Heart left ventricle (tissue), 16 donors: ENCODE measurements at regions not wholly inside any gene's neighbourhood (a gene's known extent, or its start where the extent isn't known, plus 50 kb on each side); places are given as distances from the start of the nearest gene placed in this dataset.

ENCODE experiments used
- ATAC-seq, 4 donors: fragments of 200-7000 bp; cut with Tn5 transposase; one replicate each; pipeline ENCODE4 v1.9.1; 2020 to 2022; ENCODE audit warnings: moderate library complexity in 4 of 4, mild to moderate bottlenecking in 3 of 4, moderate number of reproducible peaks in 1 of 4
- DNase-seq, 5 donors: peaks; one replicate each; pipeline ENCODE4 v3.0.0-alpha.2; 2020
- H3K27ac ChIP-seq, 12 donors: fragments of 200-600 bp; sonication (generic) in 4 of 12; one replicate each; pipeline versions ENCODE4 v1.5.0 to v1.8.0; 2016 to 2022; ENCODE audit warnings: mild to moderate bottlenecking in 2 of 12
- H3K27me3 ChIP-seq, 9 donors: fragments of 200-600 bp; sonication (generic) in 2 of 9; one replicate each; pipeline versions ENCODE4 v1.5.1 to v1.8.0; 2016 to 2022; ENCODE audit warnings: mild to moderate bottlenecking in 3 of 9
- H3K36me3 ChIP-seq, 9 donors: fragments of 200-600 bp; sonication (generic) in 2 of 9; one replicate each; pipeline versions ENCODE4 v1.5.0 to v1.8.0; 2018 to 2022; ENCODE audit warnings: mild to moderate bottlenecking in 2 of 9
- H3K4me1 ChIP-seq, 12 donors: fragments of 200-600 bp; sonication (generic) in 4 of 12; one replicate each; pipeline versions ENCODE4 v1.5.0 to v1.8.0; 2016 to 2022; ENCODE audit warnings: mild to moderate bottlenecking in 3 of 12
- H3K4me3 ChIP-seq, 12 donors: fragments of 200-600 bp; sonication (generic) in 4 of 12; one replicate each; pipeline versions ENCODE4 v1.5.0 to v1.8.0; 2017 to 2022; ENCODE audit warnings: mild to moderate bottlenecking in 9 of 12, moderate library complexity in 4 of 12
- H3K9me3 ChIP-seq, 12 donors: fragments of 200-600 bp; sonication (generic) in 4 of 12; one replicate each; pipeline versions ENCODE4 v1.5.0 to v1.8.0; 2016 to 2022; ENCODE audit warnings: mild to moderate bottlenecking in 1 of 12
- CTCF ChIP-seq, 12 donors: fragments of 200-600 bp; sonication (generic) in 4 of 12; IDR thresholded peaks; one replicate each; pipeline versions ENCODE4 v1.5.0 to v1.8.0; 2018 to 2022; ENCODE audit warnings: antibody characterized with exemption in 12 of 12, mild to moderate bottlenecking in 5 of 12
- POLR2A ChIP-seq, 2 donors: fragments of 450-650 bp; IDR thresholded peaks; one replicate each; pipeline ENCODE4 v1.6.1; 2017; ENCODE audit warnings: antibody characterized with exemption in 2 of 2, mild to moderate bottlenecking in 2 of 2, moderate library complexity in 2 of 2
- WGBS, 4 donors: extraction: QIAGEN DNeasy Blood & Tissue Kit in 2 of 4; methylation state at CpG; one replicate each; pipeline versions ENCODE4 v1.1.5 to v1.1.7; 2013 to 2018; 5-methylcytosine and 5-hydroxymethylcytosine counted together
- intact Hi-C, 10 donors: fragments of 100-400 bp; cut with DNase I; formaldehyde crosslinking; loops; one replicate each; pipeline versions ENCODE4 v1.11.1 to v1.14.2; 2022
- donor health status: ischemic (EF 13 %, LVEDD 7.1; RV severe dilation, severe dysfunction).
- donor health status: healthy with polysubstance abuse.
- donor health status: DM: no; HTN: yes; CAD: no.
- donor health status: DM: no; HTN: no; CAD: no.
- donor health status: ischemic (EF 25% LVEDD 6.9; RV normal size, moderate dysfunction).
- donor health status: ischemic (EF 25% LVEDD 5.7; RV mildly dilated, moderate dysfunction).
- donor health status: healthy.
- donor health status: DM: yes; HTN: yes; CAD: no.
- donor health status: ischemic (EF 35%, LVEDD 5.7; RV mildly dilated, moderate dysfunction).
- donor health status: nonischemic (EF 11% LVEDD 7.7; RV severe dilation, severe dysfunction).
- donor health status: DM: yes; HTN: yes; CAD: no.
- donor health status: PGD.
- donor health status: ischemic (EF 29% LVEDD 5.4; RV normal size, mild dysfunction).
- donor health status: nonischemic (EF 23%, LVEDD 6.1; RV moderate dilation, normal function).

DNA sequence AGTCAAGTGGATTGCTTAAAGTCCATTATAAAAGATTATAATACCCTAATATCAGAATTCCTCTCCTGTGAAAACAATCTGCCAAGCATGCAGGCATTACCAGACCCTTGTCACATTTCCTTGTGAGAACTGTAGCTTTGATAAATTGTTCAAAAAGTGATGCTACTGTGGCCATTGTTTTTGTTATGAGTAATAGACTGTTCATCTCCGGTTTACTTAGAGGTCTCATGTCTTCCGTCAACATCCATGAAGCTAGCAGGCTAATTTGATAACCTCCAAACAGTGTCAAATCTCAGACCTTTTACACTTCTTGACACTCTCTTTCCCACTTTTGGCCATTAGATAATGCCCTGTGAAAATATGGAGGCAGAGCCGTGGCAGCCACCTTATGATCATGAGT, 342.7 kb downstream of the CPS1 start:
- Histone ChIP-seq H3K4me3 (no peak overlapping the region), H3K27me3 (no peaks in the 10 kb centered on the region), H3K9me3 (no peaks in the 10 kb centered on the region), H3K27ac (no peak overlapping the region), H3K36me3 (no peaks in the 10 kb centered on the region), H3K4me1 (no peaks in the 10 kb centered on the region)
- ATAC-seq (no peak), DNase-seq (no peak)
- intact Hi-C loops = no loop called here
- WGBS, 4 donors = 54 to 70% (median 62%) methylated on average over 3 of the region's 3 CpGs
- TF ChIP-seq CTCF (IDR thresholded peaks at IDR 0.05) (no peak), POLR2A (IDR thresholded peaks at IDR 0.05) (no peak)

- intact Hi-C loops = no loop called here
- WGBS, 4 donors = 90 to 95% (median 91%) methylated on average over 4 of the region's 4 CpGs
- no peaks in the 10 kb centered on the region for H3K27me3 ChIP-seq
- TF ChIP-seq POLR2A (IDR thresholded peaks at IDR 0.05) (no peak), CTCF (IDR thresholded peaks at IDR 0.05) (no peak)
- no peaks in the 10 kb centered on the region for H3K36me3 ChIP-seq
- ATAC-seq (no peak), DNase-seq (no peak)
- no peak overlapping the region for H3K27ac ChIP-seq
- H3K4me3 ChIP-seq = no peak overlapping the region
- H3K4me1 ChIP-seq = no peaks in the 10 kb centered on the region
- H3K9me3 ChIP-seq = no peaks in the 10 kb centered on the region
Observed at GRCh38 chr2:210901326-210901725, 344.9 kb downstream of the CPS1 start.

DNA sequence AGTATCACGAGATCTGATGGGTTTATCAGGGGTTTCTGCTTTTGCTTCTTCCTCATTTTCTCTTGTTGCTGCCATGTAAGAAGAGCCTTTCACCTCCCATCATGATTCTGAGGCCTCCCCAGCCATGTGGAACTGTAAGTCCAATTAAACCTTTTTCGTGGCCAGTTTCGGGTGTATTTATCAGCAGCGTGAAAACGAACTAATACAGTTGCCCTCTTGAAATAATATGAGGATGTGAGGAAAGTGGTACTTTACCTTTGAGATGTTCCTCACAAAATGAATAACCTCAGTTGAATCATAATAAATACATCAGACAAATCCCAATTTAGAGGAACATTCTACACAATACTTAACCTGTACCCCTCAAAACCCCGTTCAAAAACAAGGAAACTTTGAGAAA, 356.4 kb downstream of the CPS1 start:
- Histone ChIP-seq H3K4me3 (no peak overlapping the region), H3K9me3 (peaks cover 0 to 8% (median 0%) of the 10 kb centered on the region in 12 donors), H3K27me3 (no peaks in the 10 kb centered on the region), H3K4me1 (no peaks in the 10 kb centered on the region), H3K27ac (no peak overlapping the region), H3K36me3 (no peaks in the 10 kb centered on the region)
- intact Hi-C loops = no loop called here
- DNase-seq = no peak
- 77 to 87% (median 83%) methylated on average over 6 of the region's 6 CpGs for WGBS, 4 donors
- TF ChIP-seq CTCF (IDR thresholded peaks at IDR 0.05) (no peak), POLR2A (IDR thresholded peaks at IDR 0.05) (no peak)
- ATAC-seq = no peak

DNA sequence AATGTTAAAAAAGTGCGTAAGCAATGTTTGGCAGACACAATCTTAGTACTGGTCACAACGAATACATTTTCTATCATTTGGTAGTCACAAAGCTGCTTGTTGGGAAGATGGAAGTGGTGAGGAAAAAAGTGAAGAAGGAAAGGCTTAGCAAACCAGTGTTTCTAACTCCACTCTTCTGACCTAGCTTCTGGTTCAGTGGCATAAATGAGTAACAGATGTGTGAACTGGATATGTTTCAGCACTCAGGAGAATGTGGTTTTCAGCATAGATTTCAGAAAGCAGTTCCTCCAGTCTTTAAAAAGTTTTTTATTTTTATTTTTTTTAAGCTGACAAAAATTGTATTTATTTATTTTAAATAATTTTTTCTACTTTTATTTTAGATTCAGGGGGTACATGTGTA, 357.1 kb downstream of the CPS1 start:
- H3K27ac ChIP-seq = no peak overlapping the region
- ATAC-seq (no peak), DNase-seq (no peak)
- WGBS, 4 donors = 38 to 91% (median 42%) methylated on average over 2 of the region's 2 CpGs
- H3K4me1 ChIP-seq = no peaks in the 10 kb centered on the region
- no peaks in the 10 kb centered on the region for H3K36me3 ChIP-seq
- no peaks in the 10 kb centered on the region for H3K27me3 ChIP-seq
- no peak overlapping the region for H3K4me3 ChIP-seq
- intact Hi-C loops = no loop called here
- no peak for TF ChIP-seq CTCF (IDR thresholded peaks at IDR 0.05)
- no peak for TF ChIP-seq POLR2A (IDR thresholded peaks at IDR 0.05)
- H3K9me3 ChIP-seq = peaks cover 0 to 8% (median 0%) of the 10 kb centered on the region in 12 donors
